DND-41 (cell line): ENCODE measurements at regions not wholly inside any gene's neighbourhood (a gene's known extent, or its start where the extent isn't known, plus 50 kb on each side); places are given as distances from the start of the nearest gene placed in this dataset.

Experiments
- EZH2 ChIP-seq: IDR thresholded peaks from 3 replicates; pipeline ENCODE4 v1.6.1; 2012; ENCODE audit warnings: borderline replicate concordance, low read depth, mild to moderate bottlenecking, moderate library complexity, low read length, inconsistent platforms; ENCODE audit not compliant: severe bottlenecking
- TF ChIP-seq, protein P1 (sequence below): IDR thresholded peaks from 2 replicates; pipeline ENCODE4 v1.5.1; 2012; ENCODE audit warnings: borderline replicate concordance, low read length, moderate library complexity, mild to moderate bottlenecking; ENCODE audit not compliant: poor library complexity, severe bottlenecking; ENCODE audit errors: extremely low read depth

DNA sequence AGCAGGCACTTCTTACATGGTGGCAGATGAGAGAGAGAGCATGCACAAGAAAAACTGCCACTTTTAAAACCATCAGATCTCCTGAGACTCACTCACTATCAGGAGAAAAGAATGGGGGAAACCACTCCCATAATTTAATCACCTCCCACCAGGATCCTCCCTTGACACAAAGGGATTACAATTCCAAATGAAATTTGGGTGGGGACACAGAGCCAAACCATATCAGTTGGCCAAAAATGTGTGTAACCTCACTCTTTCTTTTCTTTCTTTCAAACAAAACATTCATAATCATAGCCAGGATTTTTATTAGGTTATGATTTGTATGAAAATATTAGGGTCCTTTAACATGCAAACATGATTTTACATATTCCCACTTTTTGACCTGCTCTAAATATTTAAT, 222.1 kb downstream of the PCDH18 start:
- TF ChIP-seq, protein P1, sequence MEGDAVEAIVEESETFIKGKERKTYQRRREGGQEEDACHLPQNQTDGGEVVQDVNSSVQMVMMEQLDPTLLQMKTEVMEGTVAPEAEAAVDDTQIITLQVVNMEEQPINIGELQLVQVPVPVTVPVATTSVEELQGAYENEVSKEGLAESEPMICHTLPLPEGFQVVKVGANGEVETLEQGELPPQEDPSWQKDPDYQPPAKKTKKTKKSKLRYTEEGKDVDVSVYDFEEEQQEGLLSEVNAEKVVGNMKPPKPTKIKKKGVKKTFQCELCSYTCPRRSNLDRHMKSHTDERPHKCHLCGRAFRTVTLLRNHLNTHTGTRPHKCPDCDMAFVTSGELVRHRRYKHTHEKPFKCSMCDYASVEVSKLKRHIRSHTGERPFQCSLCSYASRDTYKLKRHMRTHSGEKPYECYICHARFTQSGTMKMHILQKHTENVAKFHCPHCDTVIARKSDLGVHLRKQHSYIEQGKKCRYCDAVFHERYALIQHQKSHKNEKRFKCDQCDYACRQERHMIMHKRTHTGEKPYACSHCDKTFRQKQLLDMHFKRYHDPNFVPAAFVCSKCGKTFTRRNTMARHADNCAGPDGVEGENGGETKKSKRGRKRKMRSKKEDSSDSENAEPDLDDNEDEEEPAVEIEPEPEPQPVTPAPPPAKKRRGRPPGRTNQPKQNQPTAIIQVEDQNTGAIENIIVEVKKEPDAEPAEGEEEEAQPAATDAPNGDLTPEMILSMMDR, result no peak
- TF ChIP-seq EZH2, result no peak
